H9 (cell line): ENCODE measurements at regions not wholly inside any gene's neighbourhood (a gene's known extent, or its start where the extent isn't known, plus 50 kb on each side); places are given as distances from the start of the nearest gene placed in this dataset.

ENCODE experiments used
- DNase-seq: peaks from one replicate; pipeline ENCODE4 v3.0.0-alpha.2; 2017
- H2AFZ ChIP-seq: one replicate; pipeline ENCODE4 v1.6.1; 2013; ENCODE audit warnings: mild to moderate bottlenecking, low read length, control low read depth, moderate library complexity
- H2AK5ac ChIP-seq: 2 replicates; pipeline ENCODE4 v1.6.1; 2013; ENCODE audit warnings: low read length, control low read depth, mixed read lengths; ENCODE audit not compliant: insufficient read length
- H2BK120ac ChIP-seq: one replicate; pipeline ENCODE4 v1.6.1; 2013; ENCODE audit warnings: low read depth, mild to moderate bottlenecking, low read length, control low read depth, inconsistent platforms; ENCODE audit not compliant: poor library complexity, severe bottlenecking
- H2BK12ac ChIP-seq: 2 replicates; pipeline ENCODE4 v1.6.1; 2013; ENCODE audit warnings: low read length, control low read depth, mixed read lengths, low read depth; ENCODE audit not compliant: insufficient read length
- H2BK15ac ChIP-seq: 2 replicates; pipeline ENCODE4 v1.6.1; 2013; ENCODE audit warnings: low read depth, low read length, control low read depth
- H2BK20ac ChIP-seq: one replicate; pipeline ENCODE4 v1.6.1; 2013; ENCODE audit warnings: low read depth, mild to moderate bottlenecking, low read length, control low read depth, inconsistent platforms; ENCODE audit not compliant: poor library complexity, severe bottlenecking
- H2BK5ac ChIP-seq: 2 replicates; pipeline ENCODE4 v1.6.1; 2013; ENCODE audit warnings: low read length, control low read depth, mixed read lengths; ENCODE audit not compliant: insufficient read length
- H3K14ac ChIP-seq: 2 replicates; pipeline ENCODE4 v1.6.1; 2013; ENCODE audit warnings: low read length, control low read depth; ENCODE audit not compliant: insufficient read depth
- H3K18ac ChIP-seq: 2 replicates; pipeline ENCODE4 v1.6.1; 2013; ENCODE audit warnings: low read depth, mild to moderate bottlenecking, mixed read lengths, low read length, control low read depth; ENCODE audit not compliant: insufficient read length
- H3K23ac ChIP-seq: 2 replicates; pipeline ENCODE4 v1.6.1; 2013; ENCODE audit warnings: low read length, control low read depth, mixed read lengths, low read depth; ENCODE audit not compliant: insufficient read length
- H3K23me2 ChIP-seq: 2 replicates; pipeline ENCODE4 v1.6.1; 2013; ENCODE audit warnings: low read depth, mild to moderate bottlenecking, mixed read lengths, low read length, control low read depth; ENCODE audit not compliant: insufficient read length, poor library complexity, severe bottlenecking
- H3K27ac ChIP-seq: 2 replicates; pipeline ENCODE4 v1.5.1; 2013; ENCODE audit warnings: low read length, control low read depth, mixed read lengths, low read depth; ENCODE audit not compliant: insufficient read length
- H3K27me3 ChIP-seq: 2 replicates; pipeline ENCODE4 v1.6.1; 2013; ENCODE audit warnings: low read length, control low read depth, inconsistent platforms; ENCODE audit not compliant: insufficient read depth
- H3K4ac ChIP-seq: 2 replicates; pipeline ENCODE4 v1.6.1; 2013; ENCODE audit warnings: low read depth, mild to moderate bottlenecking, control low read depth, inconsistent platforms, low read length, moderate library complexity
- H3K4me1 ChIP-seq: 2 replicates; pipeline ENCODE4 v1.6.1; 2013; ENCODE audit warnings: low read length, control low read depth, inconsistent platforms; ENCODE audit not compliant: insufficient read depth
- H3K4me2 ChIP-seq: 2 replicates; pipeline ENCODE4 v1.6.1; 2013; ENCODE audit warnings: low read length, control low read depth, mixed read lengths; ENCODE audit not compliant: insufficient read length, insufficient read depth
- H3K56ac ChIP-seq: 2 replicates; pipeline ENCODE4 v1.6.1; 2013; ENCODE audit warnings: low read depth, mild to moderate bottlenecking, mixed read lengths, low read length, control low read depth; ENCODE audit not compliant: insufficient read length
- H3K79me1 ChIP-seq: 2 replicates; pipeline ENCODE4 v1.6.1; 2013; ENCODE audit warnings: low read depth, mild to moderate bottlenecking, moderate library complexity, low read length, control low read depth, inconsistent platforms; ENCODE audit not compliant: insufficient read depth, poor library complexity, severe bottlenecking
- H3K79me2 ChIP-seq: 2 replicates; pipeline ENCODE4 v1.6.1; 2013; ENCODE audit warnings: low read length, control low read depth, inconsistent platforms; ENCODE audit not compliant: insufficient read depth
- H3K9ac ChIP-seq: 2 replicates; pipeline ENCODE4 v1.6.1; 2013; ENCODE audit warnings: low read length, control low read depth, mixed read lengths; ENCODE audit not compliant: insufficient read length; ENCODE audit errors: extremely low read depth
- H3K9me3 ChIP-seq: one replicate; pipeline ENCODE4 v1.6.1; 2013; ENCODE audit warnings: low read depth, low read length, inconsistent platforms; ENCODE audit not compliant: control insufficient read depth
- H3T11ph ChIP-seq: one replicate; pipeline ENCODE4 v1.6.1; 2013; ENCODE audit warnings: mild to moderate bottlenecking, low read length, control low read depth, inconsistent platforms
- H4K20me1 ChIP-seq: one replicate; pipeline ENCODE4 v1.6.1; 2013; ENCODE audit not compliant: control insufficient read depth, insufficient read length, insufficient read depth
- H4K5ac ChIP-seq: 2 replicates; pipeline ENCODE4 v1.6.1; 2013; ENCODE audit warnings: low read depth, mild to moderate bottlenecking, mixed read lengths, low read length, control low read depth; ENCODE audit not compliant: insufficient read length
- H4K8ac ChIP-seq: replicated peaks from 2 replicates; pipeline ENCODE4 v1.6.1; 2013; ENCODE audit warnings: low read length, control low read depth, mixed read lengths, low read depth; ENCODE audit not compliant: insufficient read length
- H4K91ac ChIP-seq: 2 replicates; pipeline ENCODE4 v1.6.1; 2013; ENCODE audit warnings: low read depth, mild to moderate bottlenecking, moderate library complexity, mixed read lengths, low read length, control low read depth; ENCODE audit not compliant: insufficient read length
- H3K27ac Mint-ChIP-seq, 3 experiments: 2 replicates in 2 of 3; 3 replicates in 1 of 3; pipeline ENCODE4 v1.8.0; 2020 to 2021; ENCODE audit warnings: mixed read lengths in 3 of 3, mild to moderate bottlenecking in 1 of 3, moderate library complexity in 1 of 3
- H3K27me3 Mint-ChIP-seq: 2 replicates; pipeline ENCODE4 v1.8.0; 2021; ENCODE audit warnings: low read depth, mild to moderate bottlenecking, moderate library complexity, mixed read lengths
- H3K36me3 Mint-ChIP-seq, 3 experiments: 2 replicates in 2 of 3; 3 replicates in 1 of 3; pipeline ENCODE4 v1.8.0; 2020 to 2021; ENCODE audit warnings: low read depth in 3 of 3, mixed read lengths in 3 of 3; ENCODE audit not compliant: insufficient read depth in 1 of 3
- H3K4me1 Mint-ChIP-seq, 2 experiments: 2 replicates each; pipeline ENCODE4 v1.8.0; 2020; ENCODE audit warnings: mixed read lengths in 2 of 2
- H3K4me3 Mint-ChIP-seq, 2 experiments: 2 replicates in 1 of 2; 3 replicates in 1 of 2; pipeline ENCODE4 v1.8.0; 2020 to 2021; ENCODE audit warnings: mild to moderate bottlenecking in 2 of 2, mixed read lengths in 2 of 2, moderate library complexity in 1 of 2
- H3K9me3 Mint-ChIP-seq, 2 experiments: 2 replicates in 1 of 2; 3 replicates in 1 of 2; pipeline ENCODE4 v1.8.0; 2020; ENCODE audit warnings: mild to moderate bottlenecking in 2 of 2, mixed read lengths in 2 of 2, moderate library complexity in 1 of 2
- CTCF ChIP-seq: fragments of 200-600 bp; sonication (generic); conservative IDR thresholded peaks from 3 replicates; pipeline ENCODE4 v1.8.0; 2021; ENCODE audit warnings: antibody characterized with exemption, mild to moderate bottlenecking
- WGBS: extraction: QIAGEN DNeasy Blood & Tissue Kit; methylation state at CpG from one replicate; pipeline ENCODE4 v1.1.7; 2013; ENCODE audit warnings: missing lambda C conversion rate, low lambda C conversion rate, mixed read lengths; ENCODE audit not compliant: insufficient read length; ENCODE audit errors: extremely low coverage; 5-methylcytosine and 5-hydroxymethylcytosine counted together

- Histone ChIP-seq H3K27ac (no peak overlapping the region), H3K27me3 (no peaks in the 10 kb centered on the region), H2AK5ac (no peak overlapping the region), H3K4me1 (no peaks in the 10 kb centered on the region), H4K5ac (no peak overlapping the region), H3K79me2 (no peaks in the 10 kb centered on the region), H2BK20ac (no peak overlapping the region), H3K4ac (no peak overlapping the region), H3T11ph (no peak overlapping the region), H3K23ac (no peak overlapping the region), H3K4me2 (no peak overlapping the region), H2BK5ac (no peak overlapping the region), H3K14ac (no peak overlapping the region), H2BK120ac (no peak overlapping the region), H3K56ac (no peak overlapping the region), H4K20me1 (no peaks in the 10 kb centered on the region), H3K18ac (no peak overlapping the region), H2BK15ac (no peak overlapping the region), H2AFZ (no peak overlapping the region), H3K9ac (no peak overlapping the region), H3K9me3 (no peaks in the 10 kb centered on the region), H4K91ac (no peak overlapping the region), H4K8ac (no peak overlapping the region), H2BK12ac (no peak overlapping the region), H3K23me2 (no peaks in the 10 kb centered on the region), H3K79me1 (no peaks in the 10 kb centered on the region)
- H3K27me3 Mint-ChIP-seq: peaks cover 2% of the 10 kb centered on the region
- DNase-seq: peak; percentile 73
- H3K27ac Mint-ChIP-seq: no peak overlapping the region; a peak in 1 of 7 replicates
- no peak overlapping the region; a peak in 1 of 5 replicates for H3K4me3 Mint-ChIP-seq
- peaks cover 0 to 4% (median 0%) of the 10 kb centered on the region in 3 experiments; a peak in 2 of 7 replicates for H3K36me3 Mint-ChIP-seq
- WGBS: no CpG with 5 or more reads among the region's 5 CpGs
- peaks cover 16 to 23% of the 10 kb centered on the region in 2 experiments for H3K4me1 Mint-ChIP-seq
- TF ChIP-seq CTCF: no peak
- H3K9me3 Mint-ChIP-seq: peaks cover 0 to 2% of the 10 kb centered on the region in 2 experiments; a peak in 2 of 5 replicates
Observed at GRCh38 chr7:51590746-51591145, 274.1 kb upstream of the COBL start.
